Bronchial epithelial cell (primary cell): ENCODE measurements at regions not wholly inside any gene's neighbourhood (a gene's known extent, or its start where the extent isn't known, plus 50 kb on each side); places are given as distances from the start of the nearest gene placed in this dataset.

Experiments
- DNase-seq: peaks from one replicate; pipeline ENCODE4 v3.0.0-alpha.2; 2010; ENCODE audit warnings: low read depth
- FAIRE-seq: peaks from 2 replicates; lab custom pipeline; 2011; peaks lifted over from hg19 to GRCh38; lab: Jason Lieb, UNC
- H3K27me3 ChIP-seq: 2 replicates; pipeline ENCODE4 v1.5.1; 2011; ENCODE audit warnings: low read length; ENCODE audit not compliant: control insufficient read depth, insufficient read depth
- H3K36me3 ChIP-seq: 2 replicates; pipeline ENCODE4 v1.5.1; 2011; ENCODE audit warnings: low read length; ENCODE audit not compliant: control insufficient read depth, insufficient read depth
- H3K4me3 ChIP-seq: 2 replicates; pipeline ENCODE4 v1.5.1; 2011; ENCODE audit warnings: mild to moderate bottlenecking, low read depth, low read length, control low read depth
- CTCF ChIP-seq: IDR thresholded peaks from 2 replicates; pipeline ENCODE4 v1.5.1; 2011; ENCODE audit warnings: mild to moderate bottlenecking, moderate library complexity, low read length, control low read depth, inconsistent platforms; ENCODE audit not compliant: insufficient read depth, severe bottlenecking

GRCh38 chr1:96253246-96254035 lies 468.1 kb upstream of the PTBP2 start:
- H3K36me3 ChIP-seq = no peaks in the 10 kb centered on the region
- no peak for FAIRE-seq
- no peak overlapping the region for H3K4me3 ChIP-seq
- no peak for TF ChIP-seq CTCF
- no peak for DNase-seq
- H3K27me3 ChIP-seq = no peaks in the 10 kb centered on the region

- DNase-seq = no peak
- no peak for FAIRE-seq
- no peak overlapping the region for H3K4me3 ChIP-seq
- TF ChIP-seq CTCF = no peak
- no peaks in the 10 kb centered on the region for H3K36me3 ChIP-seq
- H3K27me3 ChIP-seq = no peaks in the 10 kb centered on the region
Observed at GRCh38 chr1:96256130-96256790, 465.3 kb upstream of the PTBP2 start.

GRCh38 chr1:96259399-96259798 lies 462.2 kb upstream of the PTBP2 start:
- no peak for DNase-seq
- FAIRE-seq = no peak
- no peak for TF ChIP-seq CTCF
- H3K36me3 ChIP-seq = no peaks in the 10 kb centered on the region
- no peaks in the 10 kb centered on the region for H3K27me3 ChIP-seq
- no peak overlapping the region for H3K4me3 ChIP-seq

GRCh38 chr1:96281491-96281890 lies 440.1 kb upstream of the PTBP2 start:
- no peak for TF ChIP-seq CTCF
- Histone ChIP-seq H3K36me3 (no peaks in the 10 kb centered on the region), H3K27me3 (no peaks in the 10 kb centered on the region), H3K4me3 (no peak overlapping the region)
- FAIRE-seq (no peak), DNase-seq (no peak)

- DNase-seq (no peak), FAIRE-seq (no peak)
- no peak overlapping the region for H3K4me3 ChIP-seq
- no peaks in the 10 kb centered on the region for H3K36me3 ChIP-seq
- no peaks in the 10 kb centered on the region for H3K27me3 ChIP-seq
- no peak for TF ChIP-seq CTCF
Observed at GRCh38 chr1:96290033-96290432, 431.6 kb upstream of the PTBP2 start.
